Upper lobe of left lung (tissue), 4 donors: ENCODE measurements at regions not wholly inside any gene's neighbourhood (a gene's known extent, or its start where the extent isn't known, plus 50 kb on each side); places are given as distances from the start of the nearest gene placed in this dataset.
"Not testable (repeated sequence)": the region's sequence is repeated elsewhere in the genome, so short reads cannot be mapped to it uniquely, and the experiment has no call there.

Experiments
- EP300 ChIP-seq, 4 donors: sonication (generic); formaldehyde crosslinking; IDR thresholded peaks; one replicate each; pipeline ENCODE4 v1.5.1; 2017; ENCODE audit warnings: antibody characterized with exemption in 4 of 4, control low read depth in 2 of 4
- POLR2A ChIP-seq, 4 donors: fragments of 450-650 bp; IDR thresholded peaks; one replicate each; pipeline ENCODE4 v1.5.1; 2016 to 2017; ENCODE audit warnings: antibody characterized with exemption in 4 of 4, mild to moderate bottlenecking in 2 of 4
- TF ChIP-seq, protein P1 (sequence below), 6 experiments: fragments of 450-650 bp in 4 of 6; fragments of 200-600 bp in 2 of 6; sonication (generic) in 2 of 6; IDR thresholded peaks; one replicate each; pipeline ENCODE4 v1.5.1; 2016 to 2019; ENCODE audit warnings: antibody characterized with exemption in 6 of 6

DNA sequence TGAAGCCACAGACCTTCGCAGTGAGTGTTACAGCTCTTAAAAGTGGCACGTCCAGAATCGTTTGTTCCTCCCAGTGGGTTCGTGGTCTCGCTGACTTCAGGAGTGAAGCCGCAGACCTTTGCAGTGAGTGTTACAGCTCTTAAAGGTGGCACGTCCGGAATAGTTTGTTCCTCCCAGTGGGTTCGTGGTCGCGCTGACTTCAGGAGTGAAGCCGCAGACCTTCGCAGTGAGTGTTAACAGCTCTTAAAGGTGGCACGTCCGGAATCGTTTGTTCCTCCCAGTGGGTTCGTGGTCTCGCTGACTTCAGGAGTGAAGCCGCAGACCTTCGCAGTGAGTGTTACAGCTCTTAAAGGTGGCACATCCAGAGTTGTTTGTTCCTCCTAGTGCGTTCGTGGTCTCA lies 91.1 kb downstream of the EBLN2 start:
- not testable (repeated sequence) for TF ChIP-seq POLR2A, EP300 (IDR thresholded peaks at IDR 0.05)
- TF ChIP-seq, protein P1, sequence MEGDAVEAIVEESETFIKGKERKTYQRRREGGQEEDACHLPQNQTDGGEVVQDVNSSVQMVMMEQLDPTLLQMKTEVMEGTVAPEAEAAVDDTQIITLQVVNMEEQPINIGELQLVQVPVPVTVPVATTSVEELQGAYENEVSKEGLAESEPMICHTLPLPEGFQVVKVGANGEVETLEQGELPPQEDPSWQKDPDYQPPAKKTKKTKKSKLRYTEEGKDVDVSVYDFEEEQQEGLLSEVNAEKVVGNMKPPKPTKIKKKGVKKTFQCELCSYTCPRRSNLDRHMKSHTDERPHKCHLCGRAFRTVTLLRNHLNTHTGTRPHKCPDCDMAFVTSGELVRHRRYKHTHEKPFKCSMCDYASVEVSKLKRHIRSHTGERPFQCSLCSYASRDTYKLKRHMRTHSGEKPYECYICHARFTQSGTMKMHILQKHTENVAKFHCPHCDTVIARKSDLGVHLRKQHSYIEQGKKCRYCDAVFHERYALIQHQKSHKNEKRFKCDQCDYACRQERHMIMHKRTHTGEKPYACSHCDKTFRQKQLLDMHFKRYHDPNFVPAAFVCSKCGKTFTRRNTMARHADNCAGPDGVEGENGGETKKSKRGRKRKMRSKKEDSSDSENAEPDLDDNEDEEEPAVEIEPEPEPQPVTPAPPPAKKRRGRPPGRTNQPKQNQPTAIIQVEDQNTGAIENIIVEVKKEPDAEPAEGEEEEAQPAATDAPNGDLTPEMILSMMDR (IDR thresholded peaks at IDR 0.05), result not testable (repeated sequence)
